ENCODE measurements at regions not wholly inside any gene's neighbourhood (a gene's known extent, or its start where the extent isn't known, plus 50 kb on each side); places are given as distances from the start of the nearest gene placed in this dataset.
A peak's percentile ranks its signal among the peaks of the same experiment; 100 is the strongest.

- TF ChIP-seq CTCF (IDR thresholded peaks at IDR 0.05), result no peak
- no peaks in the 10 kb centered on the region for H3K36me3 Mint-ChIP-seq (ENCODE audit: low read depth)
- H3K27me3 Mint-ChIP-seq (ENCODE audit: low read depth, poor library complexity), result peaks cover 6% of the 10 kb centered on the region
- H3K9me3 Mint-ChIP-seq, result peaks cover 3% of the 10 kb centered on the region
- no peak overlapping the region for H3K4me3 Mint-ChIP-seq
- H3K27ac Mint-ChIP-seq, result no peak overlapping the region
- DNase-seq, result no peak
- no peaks in the 10 kb centered on the region for H3K4me1 Mint-ChIP-seq
Measured at GRCh38 chr2:51448911-51449310, 417.0 kb upstream of the NRXN1 start.

- Mint-ChIP-seq H3K36me3 (ENCODE audit: low read depth) (no peaks in the 10 kb centered on the region), H3K4me3 (no peak overlapping the region), H3K27ac (no peak overlapping the region), H3K27me3 (ENCODE audit: low read depth, poor library complexity) (peaks cover 6% of the 10 kb centered on the region), H3K9me3 (no peaks in the 10 kb centered on the region), H3K4me1 (no peaks in the 10 kb centered on the region)
- TF ChIP-seq CTCF (IDR thresholded peaks at IDR 0.05), result no peak
- no peak for DNase-seq
Measured at GRCh38 chr2:51441786-51442185, 409.9 kb upstream of the NRXN1 start.

- peaks cover 14% of the 10 kb centered on the region for H3K9me3 Mint-ChIP-seq
- no peak overlapping the region for H3K27ac Mint-ChIP-seq
- no peaks in the 10 kb centered on the region for H3K4me1 Mint-ChIP-seq
- peak; percentile 6 for DNase-seq
- no peaks in the 10 kb centered on the region for H3K27me3 Mint-ChIP-seq (ENCODE audit: low read depth, poor library complexity)
- H3K36me3 Mint-ChIP-seq (ENCODE audit: low read depth), result no peaks in the 10 kb centered on the region
- TF ChIP-seq CTCF (IDR thresholded peaks at IDR 0.05), result peak; percentile 8
- H3K4me3 Mint-ChIP-seq, result no peak overlapping the region
Measured at GRCh38 chr2:51424418-51424817, 392.5 kb upstream of the NRXN1 start.

GRCh38 chr2:51420511-51420910, 388.6 kb upstream of the NRXN1 start:
- Mint-ChIP-seq H3K4me3 (no peak overlapping the region), H3K4me1 (no peaks in the 10 kb centered on the region), H3K27me3 (ENCODE audit: low read depth, poor library complexity) (no peaks in the 10 kb centered on the region), H3K36me3 (ENCODE audit: low read depth) (no peaks in the 10 kb centered on the region), H3K27ac (no peak overlapping the region), H3K9me3 (peaks cover under 1% of the 10 kb centered on the region)
- no peak for DNase-seq
- no peak for TF ChIP-seq CTCF (IDR thresholded peaks at IDR 0.05)

GRCh38 chr2:51413726-51414125, 381.8 kb upstream of the NRXN1 start:
- Mint-ChIP-seq H3K27ac (no peak overlapping the region), H3K36me3 (ENCODE audit: low read depth) (no peaks in the 10 kb centered on the region), H3K27me3 (ENCODE audit: low read depth, poor library complexity) (no peaks in the 10 kb centered on the region), H3K9me3 (no peaks in the 10 kb centered on the region), H3K4me3 (no peak overlapping the region), H3K4me1 (no peaks in the 10 kb centered on the region)
- no peak for TF ChIP-seq CTCF (IDR thresholded peaks at IDR 0.05)
- DNase-seq, result no peak

- Mint-ChIP-seq H3K27me3 (ENCODE audit: low read depth, poor library complexity) (no peaks in the 10 kb centered on the region), H3K36me3 (ENCODE audit: low read depth) (no peaks in the 10 kb centered on the region), H3K4me3 (no peak overlapping the region), H3K4me1 (no peaks in the 10 kb centered on the region), H3K9me3 (no peaks in the 10 kb centered on the region), H3K27ac (no peak overlapping the region)
- DNase-seq, result no peak
- TF ChIP-seq CTCF (IDR thresholded peaks at IDR 0.05), result no peak
Measured at GRCh38 chr2:51410331-51410730, 378.4 kb upstream of the NRXN1 start.
